ENCODE measurements at regions not wholly inside any gene's neighbourhood (a gene's known extent, or its start where the extent isn't known, plus 50 kb on each side); places are given as distances from the start of the nearest gene placed in this dataset.

DNA sequence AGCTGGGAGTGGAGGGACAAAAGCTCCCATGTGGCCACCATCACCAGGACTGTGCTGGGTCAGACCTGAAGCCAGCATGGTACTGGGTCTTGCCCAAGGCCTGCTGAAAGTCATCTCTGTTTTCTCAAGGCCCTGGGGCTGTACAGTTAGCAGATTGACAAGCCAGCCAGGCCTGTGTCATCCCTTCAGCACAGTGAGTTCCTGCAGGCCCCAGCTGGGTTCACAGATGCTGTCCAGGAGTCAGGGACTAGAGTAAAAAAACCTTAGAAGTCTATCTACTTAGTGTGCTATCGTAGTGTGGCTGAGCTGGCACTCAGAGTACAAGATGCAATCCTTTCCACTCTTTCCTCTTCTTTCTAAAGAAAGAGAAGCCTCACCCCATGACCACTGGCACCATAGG is 246.0 kb upstream of the NAALADL2 start:
- no peaks in the 10 kb centered on the region for H3K4me1 ChIP-seq (ENCODE audit: insufficient read depth, low read length)
- no peaks in the 10 kb centered on the region for H3K9me3 ChIP-seq (ENCODE audit: low read depth, low read length)
- no peaks in the 10 kb centered on the region for H3K27me3 ChIP-seq (ENCODE audit: insufficient read depth, low read length)
- no peak overlapping the region for H3K4me3 ChIP-seq (ENCODE audit: low read length)

DNA sequence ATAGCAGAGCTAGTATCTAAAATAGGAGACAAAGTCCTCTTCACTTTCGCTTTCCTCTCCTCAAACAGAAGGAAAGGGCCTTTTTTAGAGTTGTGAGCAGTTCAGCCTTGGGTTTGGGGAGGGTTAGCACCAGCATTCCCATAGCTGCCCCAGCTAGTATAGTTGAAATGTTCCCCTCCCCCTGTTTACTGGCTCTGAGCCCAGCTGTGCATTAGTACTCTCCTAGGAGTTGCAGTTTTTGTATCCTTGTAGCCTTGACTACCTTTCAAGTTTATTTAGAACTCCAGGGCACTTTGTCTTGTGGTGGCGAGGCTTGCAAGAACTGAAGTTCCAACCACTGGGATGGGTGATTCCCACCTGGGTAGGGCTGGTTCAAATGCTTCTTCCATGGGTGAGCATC is 245.1 kb upstream of the NAALADL2 start:
- H3K9me3 ChIP-seq (ENCODE audit: low read depth, low read length) = no peaks in the 10 kb centered on the region
- H3K4me1 ChIP-seq (ENCODE audit: insufficient read depth, low read length) = no peaks in the 10 kb centered on the region
- no peak overlapping the region for H3K4me3 ChIP-seq (ENCODE audit: low read length)
- H3K27me3 ChIP-seq (ENCODE audit: insufficient read depth, low read length) = no peaks in the 10 kb centered on the region

DNA sequence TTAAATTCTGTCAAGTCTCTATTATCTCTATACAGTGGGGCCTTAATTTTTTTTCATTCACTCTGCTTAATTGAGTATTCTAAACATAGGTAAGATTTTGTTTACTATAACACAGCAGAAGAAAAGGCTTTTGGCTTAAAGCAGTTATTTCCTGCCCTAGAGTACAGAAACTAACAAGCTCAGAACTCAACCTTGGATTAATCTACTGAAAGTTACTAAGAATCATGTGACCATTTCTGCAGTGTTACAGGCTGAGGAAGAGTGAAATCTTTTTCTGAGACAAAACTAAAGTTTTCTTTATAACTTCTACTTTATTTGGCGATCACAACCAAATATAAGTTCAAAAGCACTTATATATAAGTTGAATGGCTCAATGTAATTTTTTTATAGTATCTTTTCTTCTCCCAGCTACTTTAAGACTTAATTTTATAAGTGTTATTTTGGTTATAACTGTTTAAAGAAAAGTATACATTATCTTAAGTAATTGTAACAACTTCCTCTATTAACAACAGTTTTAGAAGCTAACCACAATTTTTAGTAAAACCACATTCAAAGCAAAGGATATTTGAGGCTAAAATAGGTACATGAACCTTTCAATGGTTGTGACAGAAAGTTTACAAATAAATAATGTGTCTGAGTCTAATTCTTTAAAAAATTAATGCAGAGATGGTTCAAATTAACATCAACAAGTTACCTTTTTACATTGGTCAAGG is 240.6 kb upstream of the NAALADL2 start:
- H3K4me3 ChIP-seq (ENCODE audit: low read length) = no peak overlapping the region
- no peaks in the 10 kb centered on the region for H3K9me3 ChIP-seq (ENCODE audit: low read depth, low read length)
- no peaks in the 10 kb centered on the region for H3K27me3 ChIP-seq (ENCODE audit: insufficient read depth, low read length)
- no peaks in the 10 kb centered on the region for H3K4me1 ChIP-seq (ENCODE audit: insufficient read depth, low read length)

DNA sequence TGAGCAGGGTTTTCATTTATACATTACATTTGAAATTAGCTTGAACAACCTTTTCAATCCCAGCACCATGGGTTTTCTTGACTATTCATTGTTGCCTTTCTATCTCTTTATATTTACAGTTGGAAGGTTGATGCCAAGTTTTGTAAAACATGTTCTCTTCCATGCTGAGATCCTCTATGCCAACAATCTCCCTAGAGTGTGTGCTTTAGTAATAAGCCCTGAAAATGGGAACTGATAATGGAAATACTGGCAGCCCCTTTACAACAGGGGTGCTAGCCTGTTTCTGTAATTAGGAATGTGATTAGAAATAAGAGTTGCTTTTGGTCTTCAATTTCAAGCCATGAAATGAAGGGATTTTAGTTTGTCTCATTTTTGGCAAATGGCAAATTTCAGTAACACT is 239.9 kb upstream of the NAALADL2 start:
- H3K27me3 ChIP-seq (ENCODE audit: insufficient read depth, low read length) = no peaks in the 10 kb centered on the region
- no peaks in the 10 kb centered on the region for H3K9me3 ChIP-seq (ENCODE audit: low read depth, low read length)
- no peaks in the 10 kb centered on the region for H3K4me1 ChIP-seq (ENCODE audit: insufficient read depth, low read length)
- H3K4me3 ChIP-seq (ENCODE audit: low read length) = no peak overlapping the region

DNA sequence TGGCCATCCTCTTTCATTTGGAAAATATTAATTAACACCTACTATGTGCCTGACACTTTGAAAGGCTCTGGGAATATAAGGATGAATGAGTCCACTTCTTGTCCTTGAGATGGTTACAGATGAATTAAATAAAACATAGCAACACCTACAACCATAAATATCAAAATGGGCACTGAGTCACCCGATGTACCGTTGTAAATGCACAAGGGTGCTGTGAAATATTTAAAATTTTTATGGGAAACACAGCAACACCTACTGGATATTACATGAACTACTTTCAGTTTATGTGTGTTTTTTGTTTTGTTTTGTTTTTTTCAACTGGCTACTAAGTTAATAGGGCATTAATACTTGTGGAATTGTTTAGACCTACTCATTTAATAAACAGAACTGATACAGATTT is 239.0 kb upstream of the NAALADL2 start:
- H3K27me3 ChIP-seq (ENCODE audit: insufficient read depth, low read length) = no peaks in the 10 kb centered on the region
- no peaks in the 10 kb centered on the region for H3K9me3 ChIP-seq (ENCODE audit: low read depth, low read length)
- H3K4me1 ChIP-seq (ENCODE audit: insufficient read depth, low read length) = no peaks in the 10 kb centered on the region
- no peak overlapping the region for H3K4me3 ChIP-seq (ENCODE audit: low read length)

DNA sequence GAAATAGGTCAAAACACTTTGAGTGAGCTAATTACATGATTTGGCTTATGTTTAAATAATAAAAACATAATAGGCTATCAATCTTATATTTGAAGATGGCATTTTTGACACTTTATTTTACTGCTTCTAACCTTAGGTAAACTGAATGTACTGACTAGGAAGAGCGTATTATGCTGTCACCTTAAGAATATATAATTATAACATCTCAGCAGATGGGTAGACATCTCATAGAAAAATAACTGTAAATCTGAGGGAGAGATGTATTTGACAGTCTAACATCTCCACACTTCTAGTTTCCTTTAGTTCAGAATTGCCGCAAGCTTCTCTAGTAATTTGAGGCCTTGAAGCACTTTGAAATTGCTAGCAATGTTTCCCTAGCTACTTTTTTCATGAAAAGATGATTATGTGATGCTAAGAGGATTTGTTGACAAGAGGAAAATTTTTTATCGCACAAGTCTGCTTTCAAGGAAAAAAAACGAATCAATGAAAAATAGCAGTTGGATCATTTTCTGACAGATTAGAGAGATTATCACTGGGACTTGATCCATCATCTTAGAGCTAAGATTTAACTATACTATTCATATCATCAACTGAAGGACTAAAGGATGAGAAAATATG is 238.2 kb upstream of the NAALADL2 start:
- Histone ChIP-seq H3K4me1 (ENCODE audit: insufficient read depth, low read length) (no peaks in the 10 kb centered on the region), H3K27me3 (ENCODE audit: insufficient read depth, low read length) (no peaks in the 10 kb centered on the region), H3K4me3 (ENCODE audit: low read length) (no peak overlapping the region), H3K9me3 (ENCODE audit: low read depth, low read length) (no peaks in the 10 kb centered on the region)

DNA sequence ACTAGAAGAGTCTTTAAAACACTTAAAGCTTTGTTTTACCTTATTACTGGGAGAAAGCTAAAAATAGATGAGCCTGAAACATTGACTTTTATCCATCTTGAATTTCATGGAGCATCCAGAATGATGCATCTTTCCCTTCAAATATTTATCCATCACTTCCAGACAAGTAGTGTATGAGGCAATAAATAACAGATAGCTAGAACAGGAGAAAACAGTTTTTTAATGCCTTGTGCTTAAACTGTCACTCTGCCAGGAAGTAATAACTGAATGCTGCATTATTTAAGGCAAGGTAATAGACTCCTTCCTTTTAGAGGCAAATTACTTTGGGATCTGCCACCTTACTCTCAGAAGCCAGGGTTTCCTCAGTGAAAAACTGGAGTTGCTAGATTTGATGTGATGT is 225.8 kb upstream of the NAALADL2 start:
- H3K27me3 ChIP-seq (ENCODE audit: insufficient read depth, low read length) = no peaks in the 10 kb centered on the region
- H3K9me3 ChIP-seq (ENCODE audit: low read depth, low read length) = peaks cover 12% of the 10 kb centered on the region
- no peaks in the 10 kb centered on the region for H3K4me1 ChIP-seq (ENCODE audit: insufficient read depth, low read length)
- H3K4me3 ChIP-seq (ENCODE audit: low read length) = no peak overlapping the region

DNA sequence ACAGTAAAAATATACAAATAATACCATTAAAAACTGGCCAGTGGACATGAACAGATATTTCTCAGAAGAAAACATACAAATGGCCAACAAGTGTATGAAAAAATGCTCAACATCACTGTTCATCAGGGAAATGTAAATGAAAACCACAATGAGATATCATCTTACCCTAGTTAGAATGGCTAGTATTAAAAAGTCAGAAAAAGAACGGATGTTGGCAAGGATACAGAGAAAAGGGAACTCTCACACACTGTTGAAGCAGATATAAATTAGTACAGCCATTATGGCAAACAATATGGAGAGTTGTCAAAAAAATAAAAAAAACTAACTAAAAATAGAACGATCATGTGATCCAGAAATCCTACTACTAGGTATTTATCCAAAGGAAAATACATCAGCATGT is 222.7 kb upstream of the NAALADL2 start:
- Histone ChIP-seq H3K4me3 (ENCODE audit: low read length) (no peak overlapping the region), H3K27me3 (ENCODE audit: insufficient read depth, low read length) (no peaks in the 10 kb centered on the region), H3K4me1 (ENCODE audit: insufficient read depth, low read length) (no peaks in the 10 kb centered on the region), H3K9me3 (ENCODE audit: low read depth, low read length) (peaks cover 13% of the 10 kb centered on the region)

DNA sequence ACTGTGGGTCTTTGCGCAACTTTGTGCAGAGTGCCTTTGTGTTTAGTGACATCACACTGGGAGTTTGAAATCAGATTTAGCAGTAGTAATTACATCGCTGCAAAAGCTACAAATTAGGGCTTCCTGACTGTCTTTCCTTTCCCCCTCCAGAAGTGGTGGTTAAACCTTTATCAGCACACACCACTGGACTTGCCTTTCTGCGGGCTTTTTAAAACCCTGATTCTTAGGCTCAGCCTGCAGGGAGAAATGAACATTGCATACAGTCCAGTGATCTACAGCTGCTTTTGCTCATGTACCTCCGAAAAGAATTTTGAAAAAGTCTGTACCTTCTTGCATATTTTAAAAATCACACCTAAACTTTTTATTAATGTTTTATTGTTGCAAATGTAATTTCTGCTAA is 219.7 kb upstream of the NAALADL2 start:
- Histone ChIP-seq H3K4me3 (ENCODE audit: low read length) (no peak overlapping the region), H3K27me3 (ENCODE audit: insufficient read depth, low read length) (no peaks in the 10 kb centered on the region), H3K9me3 (ENCODE audit: low read depth, low read length) (peaks cover 13% of the 10 kb centered on the region), H3K4me1 (ENCODE audit: insufficient read depth, low read length) (no peaks in the 10 kb centered on the region)

DNA sequence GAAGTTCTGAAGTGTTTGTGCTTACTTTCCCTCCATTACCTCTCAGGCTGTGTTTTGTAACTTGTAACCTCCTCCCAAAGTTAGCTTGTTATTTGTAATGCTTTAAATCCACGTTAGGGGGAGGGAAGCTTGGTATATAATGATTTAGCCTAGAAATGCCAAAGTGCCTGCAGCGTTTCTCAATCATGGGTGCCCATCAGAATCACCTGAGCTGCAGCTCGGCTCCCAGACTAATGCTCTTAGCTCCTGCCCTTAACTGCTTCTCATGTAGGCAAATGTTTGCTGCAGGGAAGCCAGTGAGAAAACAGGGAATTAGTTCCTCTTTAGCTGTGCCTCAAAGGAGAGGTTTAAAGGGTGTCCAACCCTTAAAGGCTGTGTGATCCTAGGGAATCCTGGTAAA is 219.2 kb upstream of the NAALADL2 start:
- H3K4me3 ChIP-seq (ENCODE audit: low read length) = no peak overlapping the region
- no peaks in the 10 kb centered on the region for H3K4me1 ChIP-seq (ENCODE audit: insufficient read depth, low read length)
- H3K27me3 ChIP-seq (ENCODE audit: insufficient read depth, low read length) = no peaks in the 10 kb centered on the region
- H3K9me3 ChIP-seq (ENCODE audit: low read depth, low read length) = peaks cover 13% of the 10 kb centered on the region

DNA sequence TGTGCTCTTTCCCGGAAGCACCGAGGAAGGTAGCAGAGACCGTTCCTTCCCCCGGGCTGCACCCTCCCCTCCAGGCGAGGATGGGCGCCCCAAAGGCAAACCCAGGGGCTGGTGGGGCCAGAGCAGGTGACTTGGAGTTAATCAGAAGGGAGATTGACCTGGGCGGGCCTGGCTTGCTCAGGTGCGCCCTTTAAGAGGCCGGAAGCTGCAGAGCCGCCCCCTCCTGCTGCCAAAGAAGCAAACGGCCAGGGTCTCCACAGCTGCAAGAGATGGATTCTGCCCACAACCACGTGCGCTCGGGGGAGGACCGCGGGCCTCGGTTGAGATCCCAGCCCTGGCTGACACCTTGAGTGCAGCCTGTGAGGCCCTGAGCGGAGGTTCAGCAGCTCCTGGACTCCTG is 218.2 kb upstream of the NAALADL2 start:
- Histone ChIP-seq H3K27me3 (ENCODE audit: insufficient read depth, low read length) (no peaks in the 10 kb centered on the region), H3K9me3 (ENCODE audit: low read depth, low read length) (peaks cover 13% of the 10 kb centered on the region), H3K4me3 (ENCODE audit: low read length) (no peak overlapping the region), H3K4me1 (ENCODE audit: insufficient read depth, low read length) (no peaks in the 10 kb centered on the region)

DNA sequence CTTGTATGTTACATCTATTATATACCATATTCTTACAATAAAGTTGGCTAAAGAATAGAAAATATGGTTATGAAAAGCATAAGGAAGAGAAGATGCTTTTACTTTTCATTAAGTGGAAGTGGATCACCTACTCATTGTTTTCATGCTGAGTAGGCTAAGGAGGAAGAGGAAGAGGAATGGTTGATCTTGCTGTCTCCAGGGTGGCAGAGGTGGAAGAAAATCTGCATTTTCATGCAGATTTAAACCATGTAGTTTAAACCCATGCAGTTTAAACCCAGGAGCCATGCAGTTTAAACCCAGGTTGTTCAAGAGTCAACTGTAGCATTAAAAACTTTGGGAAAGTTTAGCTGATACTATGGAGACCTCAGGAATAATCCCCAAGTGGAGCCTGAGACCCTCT is 214.8 kb upstream of the NAALADL2 start:
- no peak overlapping the region for H3K4me3 ChIP-seq (ENCODE audit: low read length)
- no peaks in the 10 kb centered on the region for H3K27me3 ChIP-seq (ENCODE audit: insufficient read depth, low read length)
- no peaks in the 10 kb centered on the region for H3K9me3 ChIP-seq (ENCODE audit: low read depth, low read length)
- H3K4me1 ChIP-seq (ENCODE audit: insufficient read depth, low read length) = no peaks in the 10 kb centered on the region

DNA sequence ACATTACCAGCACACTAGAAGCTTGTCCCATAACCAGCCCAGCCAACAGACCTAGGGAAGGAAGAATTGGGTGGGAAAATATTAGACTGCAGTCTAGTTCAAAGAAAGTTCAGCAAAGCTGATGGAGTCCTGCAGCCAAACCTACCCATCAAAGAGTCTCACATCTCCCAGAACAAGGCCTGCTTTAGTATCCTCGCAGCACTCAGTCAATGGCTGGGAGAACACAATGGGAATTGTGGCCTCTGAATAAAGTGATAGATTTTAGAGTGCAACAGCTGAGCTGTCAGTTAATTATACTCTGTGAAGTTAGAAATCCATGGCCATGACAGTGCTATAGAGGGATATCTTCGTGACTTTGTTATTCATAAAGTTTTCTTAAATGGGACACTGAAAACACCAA is 207.2 kb upstream of the NAALADL2 start:
- Histone ChIP-seq H3K4me3 (ENCODE audit: low read length) (no peak overlapping the region), H3K4me1 (ENCODE audit: insufficient read depth, low read length) (no peaks in the 10 kb centered on the region), H3K27me3 (ENCODE audit: insufficient read depth, low read length) (no peaks in the 10 kb centered on the region), H3K9me3 (ENCODE audit: low read depth, low read length) (no peaks in the 10 kb centered on the region)

DNA sequence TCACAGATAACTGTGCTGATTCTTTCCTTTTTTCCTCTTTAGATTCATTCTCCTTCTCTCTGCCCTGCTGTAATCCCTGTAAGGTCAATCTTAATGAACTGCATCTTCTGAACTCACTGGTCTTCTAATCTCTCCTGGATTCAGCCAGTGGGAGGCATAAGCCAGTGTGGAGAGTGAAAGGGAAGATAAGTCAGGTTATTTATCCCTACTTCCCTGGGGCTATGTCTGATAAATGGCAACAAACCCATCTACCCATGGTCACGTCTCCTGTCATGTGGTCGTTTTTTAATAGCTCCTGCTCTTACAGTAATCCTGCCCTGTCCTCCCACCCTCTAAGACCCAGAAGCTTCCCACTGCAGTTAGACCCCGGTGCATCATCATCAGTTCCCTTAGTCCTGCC is 199.6 kb upstream of the NAALADL2 start:
- Histone ChIP-seq H3K4me3 (ENCODE audit: low read length) (no peak overlapping the region), H3K27me3 (ENCODE audit: insufficient read depth, low read length) (no peaks in the 10 kb centered on the region), H3K4me1 (ENCODE audit: insufficient read depth, low read length) (no peaks in the 10 kb centered on the region), H3K9me3 (ENCODE audit: low read depth, low read length) (no peaks in the 10 kb centered on the region)

DNA sequence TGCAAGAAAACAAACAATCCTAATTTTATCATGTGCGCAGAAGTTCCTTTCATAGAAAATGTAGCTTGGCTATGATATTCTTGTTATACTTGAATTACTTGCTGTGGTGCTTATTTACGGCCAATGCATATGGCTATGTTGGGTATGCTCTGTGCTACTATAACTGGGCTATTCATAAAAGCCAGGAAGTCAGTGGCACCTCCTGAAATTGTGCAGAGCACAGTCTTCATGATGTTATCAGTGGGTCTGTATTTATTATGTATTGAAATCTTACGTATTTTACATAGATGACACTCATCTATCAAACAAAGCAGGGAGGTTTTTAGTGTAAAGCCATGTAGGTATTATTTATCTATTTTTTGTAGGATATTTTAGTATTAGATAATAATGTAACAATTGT is 196.5 kb upstream of the NAALADL2 start:
- Histone ChIP-seq H3K4me3 (ENCODE audit: low read length) (no peak overlapping the region), H3K4me1 (ENCODE audit: insufficient read depth, low read length) (no peaks in the 10 kb centered on the region), H3K27me3 (ENCODE audit: insufficient read depth, low read length) (no peaks in the 10 kb centered on the region), H3K9me3 (ENCODE audit: low read depth, low read length) (no peaks in the 10 kb centered on the region)

DNA sequence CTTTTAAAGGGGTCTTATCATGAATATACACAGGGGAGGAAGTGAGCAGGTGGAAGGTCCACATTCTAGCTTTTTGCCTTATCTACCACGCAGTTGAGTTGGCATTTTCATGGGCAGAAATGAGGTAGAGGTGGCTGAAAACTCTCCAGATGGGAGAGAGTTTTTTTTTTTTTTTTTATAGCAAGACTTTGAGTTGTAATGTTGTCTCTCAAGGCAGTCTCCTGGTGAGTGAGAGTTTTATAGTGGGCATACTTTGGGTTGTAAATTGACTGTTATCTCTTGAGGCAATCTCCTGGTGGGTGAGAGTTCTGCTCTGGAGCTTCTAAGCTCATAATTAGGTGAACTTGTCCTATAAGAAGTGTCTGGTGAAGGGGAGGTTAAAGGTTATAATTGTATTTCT is 191.7 kb upstream of the NAALADL2 start:
- Histone ChIP-seq H3K27me3 (ENCODE audit: insufficient read depth, low read length) (no peaks in the 10 kb centered on the region), H3K4me1 (ENCODE audit: insufficient read depth, low read length) (no peaks in the 10 kb centered on the region), H3K4me3 (ENCODE audit: low read length) (no peak overlapping the region), H3K9me3 (ENCODE audit: low read depth, low read length) (no peaks in the 10 kb centered on the region)
